Left ventricle myocardium superior (tissue), 1 donor: ENCODE measurements at regions not wholly inside any gene's neighbourhood (a gene's known extent, or its start where the extent isn't known, plus 50 kb on each side); places are given as distances from the start of the nearest gene placed in this dataset.
"Not testable (repeated sequence)": the region's sequence is repeated elsewhere in the genome, so short reads cannot be mapped to it uniquely, and the experiment has no call there.

Experiments used
- ATAC-seq: fragments of 200-7000 bp; cut with Tn5 transposase; one replicate; pipeline ENCODE4 v1.9.1; 2020; ENCODE audit warnings: mild to moderate bottlenecking, moderate library complexity
- DNase-seq: peaks from one replicate; pipeline ENCODE4 v3.0.0-alpha.2; 2020
- intact Hi-C: fragments of 100-400 bp; cut with micrococcal nuclease; formaldehyde crosslinking; loops from one replicate; pipeline ENCODE4 v1.11.0; 2022
- donor health status: DM: no; HTN: yes; CAD: no; lungs with severe emphysema.

GRCh38 chr2:91686046-91686445 lies 2994.6 kb downstream of the RPIA start:
- ATAC-seq, intact Hi-C loops: not testable (repeated sequence)
- peak; percentile 19 for DNase-seq
